Ramos (cell line): ENCODE measurements at regions not wholly inside any gene's neighbourhood (a gene's known extent, or its start where the extent isn't known, plus 50 kb on each side); places are given as distances from the start of the nearest gene placed in this dataset.

ENCODE experiments used
- in situ Hi-C: fragments of 300-500 bp; cut with MboI; formaldehyde crosslinking; loops from one replicate; pipeline ENCODE4 v1.14.3; 2022; ENCODE audit warnings: low sequenced_read_pairs; ENCODE audit not compliant: unreplicated experiment

DNA sequence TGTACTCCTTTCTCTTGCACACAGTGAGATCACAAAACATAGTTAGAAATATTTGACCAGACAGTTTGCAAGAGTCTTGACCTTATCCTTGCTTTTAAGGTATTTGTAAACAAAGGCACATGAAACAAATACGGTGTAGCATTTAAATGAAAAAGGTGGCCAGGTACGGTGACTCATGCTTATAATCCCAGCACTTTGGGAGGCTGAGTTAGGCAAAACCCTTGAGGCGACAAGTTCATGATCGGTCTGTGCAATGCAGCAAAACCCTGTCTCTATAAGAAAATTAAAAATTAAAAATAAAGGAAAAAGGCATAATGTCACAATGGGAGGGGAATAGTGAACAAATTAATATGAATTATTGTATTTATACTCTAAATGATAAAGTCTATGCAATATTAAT, 109.5 kb upstream of the PIK3C3 start:
- in situ Hi-C loops, result no loop called here

DNA sequence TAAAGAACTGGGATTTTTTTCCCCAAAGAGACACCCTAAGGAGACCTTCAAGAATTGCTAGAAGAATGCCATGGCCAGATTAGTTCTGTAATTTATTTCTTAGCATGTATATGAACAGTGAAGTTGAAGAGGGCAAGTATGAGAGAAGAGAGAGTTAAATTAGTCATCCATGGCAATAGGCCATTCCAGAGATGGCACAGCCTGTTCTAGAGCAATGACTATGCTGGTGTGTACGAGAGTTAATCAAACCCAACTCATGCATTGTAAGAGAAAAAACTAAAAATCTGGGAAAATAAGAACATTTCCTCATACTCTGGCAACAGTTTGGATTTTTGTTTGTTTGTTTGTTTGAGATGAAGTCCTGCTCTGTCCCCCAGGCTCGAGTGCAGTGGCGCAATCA, 112.1 kb upstream of the PIK3C3 start:
- in situ Hi-C loops, result no loop called here

DNA sequence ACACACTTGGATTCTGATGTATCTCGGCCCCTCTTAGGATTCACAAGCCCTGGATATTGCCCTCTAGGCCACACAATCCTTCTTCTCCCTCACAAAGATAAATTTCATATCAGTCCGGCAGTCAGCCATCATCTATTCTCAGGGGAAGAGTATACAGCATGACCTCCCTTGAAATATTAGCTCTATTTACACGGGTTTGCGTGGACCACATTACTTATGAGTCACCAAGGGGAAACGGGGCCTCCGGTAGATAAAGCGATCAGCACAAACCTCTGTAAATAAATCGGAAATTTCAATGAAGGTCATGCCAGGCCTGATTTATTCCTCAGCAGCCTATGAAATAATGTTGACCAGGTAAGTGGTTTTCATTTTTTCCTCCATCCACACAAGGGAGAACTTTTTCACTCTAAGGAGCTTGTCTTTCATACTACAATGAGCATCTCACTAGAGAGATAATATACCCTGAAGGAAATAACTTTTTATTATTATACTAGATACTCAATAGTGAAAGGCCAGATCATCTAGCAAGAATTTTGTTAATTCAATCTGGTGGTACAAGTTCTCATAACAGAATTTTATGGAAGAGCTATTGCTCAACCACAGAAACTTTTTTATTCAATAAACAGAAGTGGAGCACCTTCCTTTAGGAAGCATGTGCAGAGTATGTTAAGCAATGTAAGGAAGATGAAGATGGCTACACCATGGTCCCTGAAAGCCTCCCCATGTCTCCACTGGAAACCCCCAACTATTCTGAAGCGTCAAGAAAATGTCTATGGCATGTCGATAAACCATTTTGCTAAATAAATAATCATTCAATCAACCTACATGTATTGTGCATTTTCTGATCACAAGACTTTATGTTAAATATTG, 125.2 kb upstream of the PIK3C3 start:
- in situ Hi-C loops, result no loop called here

DNA sequence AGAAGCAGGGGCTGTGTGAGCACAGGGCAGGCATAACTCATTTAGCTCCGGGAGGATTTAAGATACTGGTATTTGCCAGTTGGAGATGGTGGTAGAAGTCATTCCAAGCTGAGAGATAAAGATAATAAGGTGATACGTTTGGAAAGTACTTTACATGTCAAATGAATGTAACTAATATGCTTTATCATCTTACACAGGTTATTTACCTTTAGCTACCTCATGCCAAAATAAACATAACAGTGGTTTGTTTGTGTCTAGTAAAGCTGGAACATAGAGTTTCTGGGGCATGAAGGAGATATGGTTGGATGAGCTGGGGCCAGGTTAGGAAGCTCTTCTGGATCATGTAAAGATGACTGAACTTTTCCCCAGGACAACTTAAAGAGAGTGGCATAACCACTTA, 126.9 kb upstream of the PIK3C3 start:
- in situ Hi-C loops, result no loop called here

- in situ Hi-C loops, result no loop called here
Measured at GRCh38 chr18:41820784-41821183, 134.2 kb upstream of the PIK3C3 start.

DNA sequence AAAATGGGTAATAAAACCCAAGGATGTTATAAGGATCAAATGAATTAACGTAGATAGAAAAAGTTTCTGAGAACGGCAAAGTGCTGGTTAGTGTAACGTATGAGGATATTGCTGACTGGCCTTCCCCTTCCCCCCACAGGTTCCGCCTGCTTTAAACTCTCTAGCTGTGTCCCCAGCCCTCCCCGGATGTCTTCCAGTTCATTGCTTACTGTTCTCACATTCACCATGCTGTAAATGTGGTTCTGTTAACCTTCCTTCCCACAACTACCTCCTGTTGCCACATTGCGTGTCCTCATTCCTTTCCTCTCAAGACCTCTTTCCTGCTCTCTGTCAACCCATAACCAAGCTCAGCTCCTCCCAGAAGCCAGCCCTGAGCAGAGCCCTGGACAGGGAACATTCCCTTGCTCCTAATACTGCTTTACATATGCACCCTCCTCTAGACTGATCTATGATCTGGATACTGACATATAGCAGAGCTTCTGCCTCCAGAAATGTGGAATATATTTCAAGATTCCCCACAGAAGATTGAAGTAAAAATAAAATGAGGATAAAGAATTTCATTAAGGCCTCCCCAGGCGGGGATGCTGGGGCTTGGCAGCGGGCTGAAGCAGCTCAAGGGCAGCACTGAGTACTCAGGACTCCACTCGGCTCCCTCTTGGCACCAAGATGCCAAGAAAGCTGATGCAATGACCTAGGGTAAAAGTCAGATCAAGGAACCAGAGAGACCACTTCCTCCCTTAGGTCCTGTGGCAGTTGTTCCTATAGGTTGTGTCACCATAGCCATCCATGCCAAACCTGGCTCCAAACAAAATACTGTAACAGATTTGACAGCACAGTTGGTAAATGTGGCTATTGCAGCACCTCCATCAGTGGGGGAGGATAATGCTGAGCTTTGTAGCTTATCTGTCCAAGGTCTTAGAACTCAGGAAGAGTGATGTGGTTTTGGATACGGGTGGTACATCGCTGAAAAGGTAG, 136.4 kb upstream of the PIK3C3 start:
- in situ Hi-C loops, result no loop called here

DNA sequence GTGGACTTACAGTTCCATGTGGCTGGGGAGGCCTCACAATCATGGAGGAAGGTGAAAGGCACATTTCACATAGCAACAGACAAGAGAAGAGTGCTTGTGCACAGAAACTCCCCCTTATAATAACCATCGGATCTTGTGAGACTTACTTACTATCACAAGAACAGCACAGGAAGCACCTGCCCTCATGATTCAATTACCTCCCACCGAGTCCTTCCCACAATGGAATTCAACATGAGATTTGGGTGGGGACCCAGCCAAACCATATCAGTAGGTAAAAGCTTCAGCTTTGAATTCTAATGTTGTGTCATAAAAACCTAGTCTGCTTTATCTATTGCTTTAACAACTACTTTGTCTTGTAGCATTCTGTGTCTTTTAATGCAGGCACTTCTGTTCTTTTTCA, 140.4 kb upstream of the PIK3C3 start:
- in situ Hi-C loops, result no loop called here

- in situ Hi-C loops, result no loop called here
Measured at GRCh38 chr18:41809652-41810051, 145.4 kb upstream of the PIK3C3 start.

GRCh38 chr18:41805341-41805740, 149.7 kb upstream of the PIK3C3 start:
- in situ Hi-C loops, result no loop called here

- in situ Hi-C loops, result no loop called here
Measured at GRCh38 chr18:41798879-41799278, 156.2 kb upstream of the PIK3C3 start.

GRCh38 chr18:41790687-41791086, 164.3 kb upstream of the PIK3C3 start:
- in situ Hi-C loops, result no loop called here

GRCh38 chr18:41789001-41789400, 166.0 kb upstream of the PIK3C3 start:
- in situ Hi-C loops, result no loop called here

DNA sequence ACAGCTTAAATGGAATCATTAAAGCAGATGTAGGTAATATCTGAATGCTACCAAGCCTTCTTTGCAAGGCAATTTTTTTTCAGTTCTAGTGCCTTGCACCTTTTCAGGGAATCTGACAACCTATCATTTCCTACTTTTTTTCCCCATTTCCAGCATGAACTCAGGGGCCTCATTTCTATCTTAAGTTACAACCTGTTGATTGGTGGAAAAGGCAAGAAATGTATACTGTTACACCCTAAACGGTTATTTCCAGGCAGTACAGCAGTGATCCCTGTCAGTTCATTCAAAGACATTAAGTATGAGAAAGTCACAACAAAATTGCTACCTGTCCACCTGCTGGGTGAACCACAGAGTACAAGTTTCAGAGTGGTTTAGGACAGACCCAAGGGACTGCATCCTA, 171.2 kb upstream of the PIK3C3 start:
- in situ Hi-C loops, result no loop called here

GRCh38 chr18:41783065-41783818, 171.8 kb upstream of the PIK3C3 start:
- in situ Hi-C loops, result no loop called here

GRCh38 chr18:41771973-41772372, 183.1 kb upstream of the PIK3C3 start:
- in situ Hi-C loops, result no loop called here

- in situ Hi-C loops, result no loop called here
Measured at GRCh38 chr18:41769265-41769664, 185.8 kb upstream of the PIK3C3 start.

DNA sequence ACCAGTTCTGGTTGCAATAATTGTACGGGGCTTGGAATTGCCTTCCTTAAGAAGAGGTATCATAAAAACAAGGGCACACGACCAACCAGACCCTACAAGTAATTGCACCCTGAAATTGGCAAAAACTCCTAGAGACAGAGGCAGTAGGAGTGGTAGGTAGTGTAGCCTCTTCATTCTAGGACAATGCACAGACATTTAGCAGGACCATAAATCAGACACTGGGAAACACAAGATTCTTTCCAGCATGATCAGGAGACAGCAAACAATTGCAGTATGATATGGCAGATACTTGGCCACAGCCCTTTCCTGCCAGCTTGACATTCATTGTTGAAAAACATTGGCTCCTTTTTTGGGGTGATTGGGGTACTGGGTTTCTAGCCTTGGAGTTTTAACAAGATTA, 186.6 kb upstream of the PIK3C3 start:
- in situ Hi-C loops, result no loop called here

DNA sequence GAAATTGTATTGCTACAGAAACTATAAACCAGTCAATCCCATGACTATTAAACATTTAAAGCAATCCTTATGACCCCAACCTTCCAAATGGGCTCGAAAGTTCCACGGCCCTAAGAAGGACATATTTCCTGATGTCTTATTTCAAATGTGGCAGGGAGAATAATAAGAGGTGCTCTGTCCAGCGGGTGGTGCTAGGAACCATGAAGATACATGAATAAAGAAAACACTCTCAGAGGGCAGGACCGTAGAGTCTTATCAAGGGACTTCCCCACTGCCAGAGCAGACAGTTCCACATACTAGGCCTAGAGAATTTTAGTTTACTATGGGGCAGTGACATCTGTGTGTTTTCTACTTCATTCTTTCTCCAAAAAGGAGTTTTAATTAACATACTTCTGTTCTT, 187.1 kb upstream of the PIK3C3 start:
- in situ Hi-C loops, result no loop called here

DNA sequence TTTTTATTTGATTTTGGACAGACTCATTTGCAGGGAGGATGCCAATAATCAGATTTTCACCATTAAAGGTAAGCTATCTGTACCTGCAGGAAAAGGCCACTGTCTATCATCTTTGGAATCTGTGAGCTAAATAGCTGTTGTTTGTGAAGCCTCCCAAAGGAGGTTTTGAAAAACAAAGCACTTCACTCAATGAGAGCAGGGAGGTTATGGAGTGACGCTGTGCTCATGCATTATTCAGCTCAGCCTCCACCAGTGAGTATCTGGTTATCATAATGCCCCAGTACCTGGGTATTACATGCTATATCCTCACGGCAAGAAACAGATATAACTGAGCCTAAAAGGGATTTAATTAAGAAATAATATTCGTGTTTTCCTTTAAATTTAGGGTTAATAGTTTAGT, 189.6 kb upstream of the PIK3C3 start:
- in situ Hi-C loops, result no loop called here

DNA sequence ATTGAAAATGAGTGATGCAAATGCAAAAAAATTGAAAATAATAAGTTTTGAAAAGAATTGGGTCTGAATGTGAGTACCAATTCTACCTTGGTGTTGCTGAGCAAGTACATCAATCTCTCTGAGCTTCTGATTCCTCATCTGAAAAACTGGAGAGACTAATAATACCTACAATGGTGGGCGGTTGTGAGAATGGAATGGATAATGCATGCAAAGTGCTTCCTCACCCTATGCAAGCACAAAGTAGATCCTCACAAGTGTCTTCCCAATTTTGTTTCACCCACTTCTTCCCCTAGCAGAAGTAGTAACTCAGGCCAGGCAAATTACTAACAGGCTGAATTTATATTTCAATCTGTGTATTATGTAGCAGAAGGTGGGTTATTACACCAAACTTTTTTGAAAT, 191.7 kb upstream of the PIK3C3 start:
- in situ Hi-C loops, result no loop called here
